OCI-LY7 (cell line): ENCODE measurements at regions not wholly inside any gene's neighbourhood (a gene's known extent, or its start where the extent isn't known, plus 50 kb on each side); places are given as distances from the start of the nearest gene placed in this dataset.

ENCODE experiments used
- CTCF ChIP-seq: fragments of 200-600 bp; sonication (generic); conservative IDR thresholded peaks from 2 replicates; pipeline ENCODE4 v1.5.1; 2014; ENCODE audit warnings: mild to moderate bottlenecking, antibody characterized with exemption, low read length, moderate library complexity, mixed read lengths
- EZH2phosphoT487 ChIP-seq: fragments of 200-600 bp; sonication (generic); IDR thresholded peaks from 2 replicates; pipeline ENCODE4 v1.6.1; 2018; ENCODE audit warnings: low read depth, borderline replicate concordance, mild to moderate bottlenecking, mixed run types, antibody characterized with exemption, low read length, moderate library complexity, mixed read lengths

DNA sequence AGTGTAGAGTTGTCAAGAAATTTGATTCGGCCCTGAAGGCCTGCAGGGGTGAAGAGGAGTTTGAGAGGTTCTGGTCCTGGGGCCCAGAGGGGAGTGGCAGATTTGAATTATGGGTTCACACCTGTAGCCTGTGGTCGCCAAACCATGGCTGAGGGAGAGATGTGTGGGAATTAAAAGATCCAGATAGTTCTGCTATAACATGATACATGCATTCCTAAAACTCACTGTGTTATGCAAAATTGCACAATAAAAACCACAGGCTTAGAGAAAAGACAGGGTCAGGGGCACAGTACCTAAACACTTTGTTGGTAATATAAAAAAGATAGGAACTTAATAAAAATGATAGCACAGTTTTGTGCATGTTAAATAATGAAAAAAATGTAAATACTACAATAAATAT lies 106.2 kb downstream of the TMEM30B start:
- TF ChIP-seq CTCF: no peak
- TF ChIP-seq EZH2phosphoT487: no peak
